GM12864 (cell line): ENCODE measurements at regions not wholly inside any gene's neighbourhood (a gene's known extent, or its start where the extent isn't known, plus 50 kb on each side); places are given as distances from the start of the nearest gene placed in this dataset.
"Not testable (repeated sequence)": the region's sequence is repeated elsewhere in the genome, so short reads cannot be mapped to it uniquely, and the experiment has no call there.

Source experiments
- DNase-seq: peaks from one replicate; pipeline ENCODE4 v3.0.0-alpha.2; 2011; ENCODE audit warnings: low read depth
- H3K4me3 ChIP-seq: 2 replicates; pipeline ENCODE4 v1.5.1; 2011; ENCODE audit warnings: mild to moderate bottlenecking, low read depth, low read length, control low read depth
- TF ChIP-seq, protein P1 (sequence below): IDR thresholded peaks from 2 replicates; pipeline ENCODE4 v1.5.1; 2011; ENCODE audit warnings: low read depth, mild to moderate bottlenecking, moderate library complexity, low read length, control low read depth, inconsistent platforms; ENCODE audit errors: missing control alignments

DNA sequence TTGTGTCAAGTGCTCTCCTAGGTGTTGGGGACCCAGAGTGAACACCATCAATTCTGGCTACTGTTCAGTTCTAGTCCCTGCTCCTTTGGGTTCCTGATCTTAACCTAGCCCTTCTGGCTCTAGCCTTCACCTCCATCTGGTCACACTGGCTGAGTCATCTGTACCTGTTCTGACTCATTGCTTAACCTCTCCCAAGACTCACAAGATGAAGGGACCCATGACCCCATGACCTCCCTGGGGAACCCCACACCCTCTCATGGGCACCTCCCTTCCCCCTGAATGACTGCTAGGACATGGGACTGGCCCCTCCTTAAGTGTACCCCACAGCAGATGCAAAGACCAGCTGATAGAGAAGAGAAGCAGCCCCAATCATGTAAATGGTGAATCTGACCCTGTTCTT is 345.8 kb upstream of the CDH5 start:
- no peak for DNase-seq
- TF ChIP-seq, protein P1, sequence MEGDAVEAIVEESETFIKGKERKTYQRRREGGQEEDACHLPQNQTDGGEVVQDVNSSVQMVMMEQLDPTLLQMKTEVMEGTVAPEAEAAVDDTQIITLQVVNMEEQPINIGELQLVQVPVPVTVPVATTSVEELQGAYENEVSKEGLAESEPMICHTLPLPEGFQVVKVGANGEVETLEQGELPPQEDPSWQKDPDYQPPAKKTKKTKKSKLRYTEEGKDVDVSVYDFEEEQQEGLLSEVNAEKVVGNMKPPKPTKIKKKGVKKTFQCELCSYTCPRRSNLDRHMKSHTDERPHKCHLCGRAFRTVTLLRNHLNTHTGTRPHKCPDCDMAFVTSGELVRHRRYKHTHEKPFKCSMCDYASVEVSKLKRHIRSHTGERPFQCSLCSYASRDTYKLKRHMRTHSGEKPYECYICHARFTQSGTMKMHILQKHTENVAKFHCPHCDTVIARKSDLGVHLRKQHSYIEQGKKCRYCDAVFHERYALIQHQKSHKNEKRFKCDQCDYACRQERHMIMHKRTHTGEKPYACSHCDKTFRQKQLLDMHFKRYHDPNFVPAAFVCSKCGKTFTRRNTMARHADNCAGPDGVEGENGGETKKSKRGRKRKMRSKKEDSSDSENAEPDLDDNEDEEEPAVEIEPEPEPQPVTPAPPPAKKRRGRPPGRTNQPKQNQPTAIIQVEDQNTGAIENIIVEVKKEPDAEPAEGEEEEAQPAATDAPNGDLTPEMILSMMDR: no peak
- no peak overlapping the region for H3K4me3 ChIP-seq

DNA sequence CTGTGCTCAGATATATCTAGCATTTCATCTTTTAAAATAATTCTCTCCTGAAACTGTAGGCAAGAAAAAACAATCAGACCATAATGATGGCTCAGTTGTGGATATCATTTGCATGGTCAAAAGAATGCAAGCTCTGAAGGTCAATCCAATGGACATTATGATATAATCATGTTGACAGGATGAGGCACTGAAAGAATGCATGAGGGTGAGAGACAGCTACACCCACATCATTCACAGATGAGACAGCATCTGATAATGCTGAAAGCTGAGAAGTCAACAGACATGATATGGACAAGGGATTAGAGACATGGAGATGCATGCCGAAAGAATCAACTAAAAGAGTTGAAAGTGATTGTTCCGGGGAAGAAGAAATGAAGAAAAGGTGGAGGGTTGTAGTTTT is 346.4 kb upstream of the CDH5 start:
- no peak overlapping the region for H3K4me3 ChIP-seq
- TF ChIP-seq, protein P1: no peak
- no peak for DNase-seq

DNA sequence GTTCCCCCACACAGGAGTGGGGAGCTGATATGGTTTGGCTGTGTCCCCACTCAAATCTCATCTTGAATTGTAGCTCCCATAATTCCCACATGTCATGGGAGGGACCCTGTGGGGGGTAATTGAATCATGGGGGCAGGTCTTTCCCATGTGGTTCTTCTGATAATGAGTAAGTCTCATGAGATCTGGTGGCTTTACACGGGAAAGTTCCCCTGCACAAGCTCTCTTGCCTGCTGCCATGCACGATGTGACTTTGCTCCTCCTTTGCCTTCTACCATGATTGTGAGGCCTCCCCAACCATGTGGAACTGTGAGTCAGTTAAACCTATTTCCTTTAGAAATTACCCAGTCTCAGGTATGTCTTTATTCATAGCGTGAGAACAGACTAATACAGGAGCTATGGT is 347.0 kb upstream of the CDH5 start:
- not testable (repeated sequence) for H3K4me3 ChIP-seq, DNase-seq

DNA sequence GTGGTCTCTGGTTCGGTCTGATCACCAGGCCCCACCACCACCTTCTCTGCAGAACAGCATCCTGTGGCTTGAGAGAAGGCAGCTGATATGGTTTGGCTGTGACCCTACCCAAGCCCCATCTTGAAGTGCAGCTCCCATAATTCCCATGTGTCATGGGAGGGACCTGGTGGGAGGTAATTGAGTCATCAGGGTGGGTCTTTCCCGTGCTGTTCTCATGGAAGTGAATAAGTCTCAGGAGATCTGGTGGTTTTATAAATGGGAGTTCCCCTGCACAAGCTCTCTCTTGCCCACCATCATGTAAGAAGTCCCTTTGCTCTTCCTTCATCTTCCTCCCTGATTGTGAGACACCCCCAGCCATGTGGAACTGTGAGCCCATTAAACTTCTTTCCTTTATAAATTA is 352.3 kb upstream of the CDH5 start:
- TF ChIP-seq, protein P1: no peak
- no peak for DNase-seq
- H3K4me3 ChIP-seq: no peak overlapping the region

DNA sequence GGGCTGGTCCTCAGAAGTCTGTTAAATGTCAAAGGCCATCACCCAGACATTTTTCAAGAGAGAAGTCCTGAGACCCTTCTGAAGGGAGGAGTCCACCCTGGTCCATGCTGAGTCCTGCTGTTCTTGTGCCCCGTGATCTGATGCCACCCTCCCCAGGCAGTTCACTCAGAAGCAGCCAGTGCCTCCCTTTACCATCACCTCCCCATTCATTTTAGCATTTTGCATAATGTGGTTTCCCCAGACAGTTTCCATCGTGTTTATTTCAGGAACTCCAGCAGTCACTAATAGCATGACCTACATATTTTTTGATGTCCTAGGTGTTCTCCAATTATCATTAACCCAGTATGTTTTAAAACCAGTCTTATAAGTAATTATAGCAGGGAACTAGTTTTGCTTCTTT is 353.0 kb upstream of the CDH5 start:
- no peak for DNase-seq
- TF ChIP-seq, protein P1: no peak
- H3K4me3 ChIP-seq: no peak overlapping the region

DNA sequence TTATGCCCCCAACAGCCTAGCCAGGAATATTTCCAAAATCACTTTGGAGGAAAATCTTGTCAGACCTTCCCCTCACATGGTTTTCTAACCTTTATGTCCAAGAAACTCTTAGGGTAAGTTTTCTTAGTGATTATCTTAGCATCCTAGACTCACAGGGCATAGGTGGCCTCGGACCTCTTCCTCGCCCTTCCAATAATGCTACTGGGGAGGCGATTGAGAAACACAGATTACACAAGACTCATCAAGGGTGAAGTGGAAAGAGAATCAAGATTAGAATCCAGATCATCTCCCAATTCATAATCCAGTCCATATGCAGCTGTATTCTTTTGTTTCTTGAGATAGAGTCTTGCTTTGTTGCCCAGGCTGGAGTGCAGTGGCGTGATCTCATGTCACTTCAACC is 358.4 kb upstream of the CDH5 start:
- TF ChIP-seq, protein P1: no peak
- H3K4me3 ChIP-seq: no peak overlapping the region
- DNase-seq: no peak

DNA sequence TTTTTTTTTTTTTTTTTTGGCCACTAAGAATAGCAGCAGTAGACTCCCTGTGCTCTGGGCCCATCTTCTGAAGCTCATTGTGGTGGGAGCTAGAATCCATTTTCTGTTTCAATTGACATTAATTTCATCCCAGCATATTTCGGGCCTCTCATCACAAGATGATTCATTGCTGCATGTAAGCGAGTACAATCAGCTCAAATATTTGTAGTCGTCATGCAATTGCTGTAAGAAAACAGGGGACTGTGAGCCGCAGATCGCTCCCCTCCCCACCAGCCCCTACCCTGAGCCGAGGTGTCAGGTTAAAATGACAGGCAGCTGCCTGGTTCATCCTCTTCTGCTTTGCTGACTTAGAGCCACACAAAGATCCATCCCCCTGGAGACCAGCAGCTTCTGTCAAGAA is 358.8 kb upstream of the CDH5 start:
- no peak overlapping the region for H3K4me3 ChIP-seq
- no peak for DNase-seq
- TF ChIP-seq, protein P1: no peak

DNA sequence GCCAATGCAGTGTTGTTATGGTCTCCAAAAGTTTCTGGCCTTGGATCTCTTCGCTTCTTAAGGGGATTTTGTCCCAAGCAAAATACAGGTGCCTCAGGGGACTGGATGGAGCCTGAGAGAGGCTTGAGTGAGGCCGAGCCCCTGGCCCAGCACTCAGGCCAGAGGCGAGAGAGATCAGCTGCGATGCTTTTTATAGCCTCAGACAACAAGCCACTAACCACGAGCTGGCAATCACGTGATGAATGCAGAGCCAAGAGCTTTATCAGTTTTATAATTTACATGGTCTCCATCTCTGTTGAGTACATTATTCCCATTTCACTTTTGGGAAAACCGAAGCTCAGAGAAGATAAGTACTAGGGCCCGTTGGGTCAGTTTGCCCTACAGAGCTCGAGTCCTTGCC is 360.0 kb upstream of the CDH5 start:
- no peak for DNase-seq
- no peak overlapping the region for H3K4me3 ChIP-seq
- TF ChIP-seq, protein P1: no peak
